ENCODE measurements at regions not wholly inside any gene's neighbourhood (a gene's known extent, or its start where the extent isn't known, plus 50 kb on each side); places are given as distances from the start of the nearest gene placed in this dataset. TPM values are rescaled to one million over a fixed set of nuclear protein-coding genes. Genes with fewer than 3 reads are reported as not detected.

DNA sequence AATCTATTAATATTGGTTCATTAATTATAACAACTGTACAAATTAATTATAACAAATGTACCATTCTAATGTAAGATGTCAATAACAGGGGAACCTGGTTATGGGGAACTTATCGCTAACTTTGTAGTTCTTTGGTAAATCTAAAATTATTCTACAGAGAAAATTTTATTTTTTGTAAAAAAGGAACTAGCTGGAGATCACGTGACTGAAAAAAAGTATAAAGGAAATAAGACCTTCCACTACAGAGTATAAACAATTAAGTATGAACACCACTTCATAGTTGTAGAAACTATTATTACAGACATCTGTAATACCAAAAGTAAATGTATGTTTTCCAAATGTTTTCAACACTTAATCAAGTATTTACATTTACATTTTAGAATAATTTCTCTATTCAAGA lies 77.9 kb upstream of the DKK2 start:
- H3K36me3 ChIP-seq, result no peaks in the 10 kb centered on the region
- peaks cover 0 to 16% (median 4%) of the 10 kb centered on the region in 4 donors for H3K9me3 ChIP-seq
- TF ChIP-seq POLR2A (IDR thresholded peaks at IDR 0.05) (no peak), EP300 (IDR thresholded peaks at IDR 0.05) (no peak)
- TF ChIP-seq, protein P1, sequence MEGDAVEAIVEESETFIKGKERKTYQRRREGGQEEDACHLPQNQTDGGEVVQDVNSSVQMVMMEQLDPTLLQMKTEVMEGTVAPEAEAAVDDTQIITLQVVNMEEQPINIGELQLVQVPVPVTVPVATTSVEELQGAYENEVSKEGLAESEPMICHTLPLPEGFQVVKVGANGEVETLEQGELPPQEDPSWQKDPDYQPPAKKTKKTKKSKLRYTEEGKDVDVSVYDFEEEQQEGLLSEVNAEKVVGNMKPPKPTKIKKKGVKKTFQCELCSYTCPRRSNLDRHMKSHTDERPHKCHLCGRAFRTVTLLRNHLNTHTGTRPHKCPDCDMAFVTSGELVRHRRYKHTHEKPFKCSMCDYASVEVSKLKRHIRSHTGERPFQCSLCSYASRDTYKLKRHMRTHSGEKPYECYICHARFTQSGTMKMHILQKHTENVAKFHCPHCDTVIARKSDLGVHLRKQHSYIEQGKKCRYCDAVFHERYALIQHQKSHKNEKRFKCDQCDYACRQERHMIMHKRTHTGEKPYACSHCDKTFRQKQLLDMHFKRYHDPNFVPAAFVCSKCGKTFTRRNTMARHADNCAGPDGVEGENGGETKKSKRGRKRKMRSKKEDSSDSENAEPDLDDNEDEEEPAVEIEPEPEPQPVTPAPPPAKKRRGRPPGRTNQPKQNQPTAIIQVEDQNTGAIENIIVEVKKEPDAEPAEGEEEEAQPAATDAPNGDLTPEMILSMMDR (IDR thresholded peaks at IDR 0.05), result no peak
- no peak overlapping the region for H3K4me3 ChIP-seq
- H3K27ac ChIP-seq, result no peak overlapping the region
- DNase-seq (ENCODE audit: low spot score in 2 of 2), result no peak
- no peaks in the 10 kb centered on the region for H3K27me3 ChIP-seq
- WGBS, 2 donors, result 82 to 88% methylated on average over 2 of the region's 2 CpGs
- H3K4me1 ChIP-seq, result no peaks in the 10 kb centered on the region

DNA sequence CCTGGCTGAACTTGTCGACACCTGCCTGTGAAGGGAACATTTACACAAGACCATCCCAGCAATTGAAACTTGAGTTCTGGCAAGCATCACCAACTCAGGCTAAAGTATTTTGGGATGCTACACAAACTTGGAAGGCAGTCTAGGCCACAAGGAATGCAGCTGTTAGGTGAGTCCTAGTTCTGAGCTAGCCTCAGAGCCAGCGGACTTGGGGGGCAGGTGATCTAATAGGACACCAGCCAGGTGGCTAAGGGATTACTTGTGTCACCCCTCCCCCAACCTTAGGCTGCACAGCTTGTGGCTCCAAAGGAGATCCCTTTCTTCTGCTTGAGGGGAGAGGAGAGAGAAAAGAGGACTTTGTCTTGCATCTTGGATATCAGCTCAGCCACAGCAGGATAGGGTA lies 62.3 kb upstream of the DKK2 start:
- Histone ChIP-seq H3K4me1 (no peaks in the 10 kb centered on the region), H3K27me3 (no peaks in the 10 kb centered on the region), H3K36me3 (no peaks in the 10 kb centered on the region), H3K4me3 (no peak overlapping the region), H3K9me3 (no peaks in the 10 kb centered on the region), H3K27ac (no peak overlapping the region)
- TF ChIP-seq, protein P1 (IDR thresholded peaks at IDR 0.05), result no peak
- TF ChIP-seq POLR2A (IDR thresholded peaks at IDR 0.05), result no peak
- TF ChIP-seq EP300 (IDR thresholded peaks at IDR 0.05), result no peak
- 86 to 94% methylated on average over 2 of the region's 2 CpGs for WGBS, 2 donors
- DNase-seq (ENCODE audit: low spot score in 2 of 2), result no peak

DNA sequence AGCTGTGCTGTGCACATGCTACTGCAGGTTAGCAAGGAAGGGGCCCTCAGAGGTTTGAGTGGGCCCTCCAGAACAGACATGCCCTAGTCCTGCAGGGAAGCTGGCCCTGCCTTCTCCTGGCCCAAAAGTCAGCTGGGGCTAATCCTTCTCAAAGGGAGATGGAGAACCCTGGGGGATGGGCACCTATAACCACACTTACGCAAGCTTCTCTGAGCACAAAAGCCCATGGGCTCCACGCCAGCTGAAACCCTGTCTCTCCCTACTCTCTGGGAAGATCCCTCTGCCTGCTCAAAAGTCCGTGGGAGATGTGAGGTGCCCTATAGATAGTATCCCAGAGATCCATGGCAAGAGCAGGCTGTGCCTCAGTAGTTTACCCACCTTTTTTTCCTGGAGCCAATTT lies 58.9 kb upstream of the DKK2 start:
- Histone ChIP-seq H3K4me1 (no peaks in the 10 kb centered on the region), H3K27ac (no peak overlapping the region), H3K36me3 (no peaks in the 10 kb centered on the region), H3K4me3 (no peak overlapping the region), H3K9me3 (no peaks in the 10 kb centered on the region), H3K27me3 (no peaks in the 10 kb centered on the region)
- DNase-seq (ENCODE audit: low spot score in 2 of 2), result no peak
- TF ChIP-seq EP300 (IDR thresholded peaks at IDR 0.05) (no peak), POLR2A (IDR thresholded peaks at IDR 0.05) (no peak)
- TF ChIP-seq, protein P1 (IDR thresholded peaks at IDR 0.05), result no peak
- WGBS, 2 donors, result 74 to 86% methylated on average over 3 of the region's 3 CpGs

DNA sequence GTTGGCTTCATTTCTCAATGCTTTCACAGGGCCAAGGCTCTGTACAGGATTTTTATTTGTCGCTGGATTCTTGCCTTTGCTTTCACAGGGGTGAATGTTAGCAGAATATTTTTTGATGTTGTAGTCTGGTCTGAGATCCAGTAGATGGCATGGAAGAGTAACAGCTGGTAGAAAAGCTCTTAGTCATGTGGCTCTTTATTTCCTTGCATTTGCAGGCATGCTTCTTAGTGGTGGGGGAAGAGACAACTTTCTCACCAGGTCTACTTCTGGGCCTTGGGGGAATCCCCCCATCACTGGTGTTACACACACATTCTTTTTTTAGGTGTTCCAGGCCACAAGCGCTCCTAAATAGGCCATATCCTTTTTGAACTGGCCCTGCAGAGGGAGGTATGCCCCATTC lies 58.2 kb upstream of the DKK2 start:
- DNase-seq (ENCODE audit: low spot score in 2 of 2), result no peak
- 94 to 100% methylated on average over 2 of the region's 2 CpGs for WGBS, 2 donors
- no peak overlapping the region for H3K27ac ChIP-seq
- no peaks in the 10 kb centered on the region for H3K27me3 ChIP-seq
- no peaks in the 10 kb centered on the region for H3K36me3 ChIP-seq
- no peaks in the 10 kb centered on the region for H3K9me3 ChIP-seq
- no peaks in the 10 kb centered on the region for H3K4me1 ChIP-seq
- no peak overlapping the region for H3K4me3 ChIP-seq
- no peak for TF ChIP-seq POLR2A (IDR thresholded peaks at IDR 0.05)
- TF ChIP-seq, protein P1 (IDR thresholded peaks at IDR 0.05), result no peak
- no peak for TF ChIP-seq EP300 (IDR thresholded peaks at IDR 0.05)

Small RNA genes in the stretch of these regions (small RNA-seq; reads per million reads assigned to genes)
- not detected for gene RNU6-551P
